ENCODE measurements at regions not wholly inside any gene's neighbourhood (a gene's known extent, or its start where the extent isn't known, plus 50 kb on each side); places are given as distances from the start of the nearest gene placed in this dataset.

GRCh38 chr3:168850109-168850508, 754.4 kb upstream of the GOLIM4 start:
- TF ChIP-seq POLR2AphosphoS5 (IDR thresholded peaks at IDR 0.05; ENCODE audit: low read depth) (no peak), CTCF (conservative IDR thresholded peaks at IDR 0.05; ENCODE audit: low read depth in 2 of 2) (no peak), REST (IDR thresholded peaks at IDR 0.05; ENCODE audit: unreplicated experiment) (no peak), EZH2 (IDR thresholded peaks at IDR 0.05; ENCODE audit: low read depth, unreplicated experiment) (no peak), ZNF331 (CRISPR knock-in tag; IDR thresholded peaks at IDR 0.05; ENCODE audit: low read depth) (no peak), NANOG (IDR thresholded peaks at IDR 0.05; ENCODE audit: borderline replicate concordance) (no peak), EZH2phosphoT487 (IDR thresholded peaks at IDR 0.05; ENCODE audit: unreplicated experiment) (no peak), JUNB (IDR thresholded peaks at IDR 0.05; ENCODE audit: unreplicated experiment) (no peak), CREB1 (CRISPR knock-in tag; IDR thresholded peaks at IDR 0.05; ENCODE audit: low read depth) (no peak)
- TF ChIP-seq, protein P1, sequence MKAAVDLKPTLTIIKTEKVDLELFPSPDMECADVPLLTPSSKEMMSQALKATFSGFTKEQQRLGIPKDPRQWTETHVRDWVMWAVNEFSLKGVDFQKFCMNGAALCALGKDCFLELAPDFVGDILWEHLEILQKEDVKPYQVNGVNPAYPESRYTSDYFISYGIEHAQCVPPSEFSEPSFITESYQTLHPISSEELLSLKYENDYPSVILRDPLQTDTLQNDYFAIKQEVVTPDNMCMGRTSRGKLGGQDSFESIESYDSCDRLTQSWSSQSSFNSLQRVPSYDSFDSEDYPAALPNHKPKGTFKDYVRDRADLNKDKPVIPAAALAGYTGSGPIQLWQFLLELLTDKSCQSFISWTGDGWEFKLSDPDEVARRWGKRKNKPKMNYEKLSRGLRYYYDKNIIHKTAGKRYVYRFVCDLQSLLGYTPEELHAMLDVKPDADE (IDR thresholded peaks at IDR 0.05): no peak

Data from GM23338 (cell line).